Heart left ventricle (tissue), 16 donors: ENCODE measurements at regions not wholly inside any gene's neighbourhood (a gene's known extent, or its start where the extent isn't known, plus 50 kb on each side); places are given as distances from the start of the nearest gene placed in this dataset.

Source experiments
- ATAC-seq, 4 donors: fragments of 200-7000 bp; cut with Tn5 transposase; one replicate each; pipeline ENCODE4 v1.9.1; 2020 to 2022; ENCODE audit warnings: moderate library complexity in 4 of 4, mild to moderate bottlenecking in 3 of 4, moderate number of reproducible peaks in 1 of 4
- DNase-seq, 5 donors: peaks; one replicate each; pipeline ENCODE4 v3.0.0-alpha.2; 2020
- H3K27ac ChIP-seq, 12 donors: fragments of 200-600 bp; sonication (generic) in 4 of 12; one replicate each; pipeline versions ENCODE4 v1.5.0 to v1.8.0; 2016 to 2022; ENCODE audit warnings: mild to moderate bottlenecking in 2 of 12
- H3K27me3 ChIP-seq, 9 donors: fragments of 200-600 bp; sonication (generic) in 2 of 9; one replicate each; pipeline versions ENCODE4 v1.5.1 to v1.8.0; 2016 to 2022; ENCODE audit warnings: mild to moderate bottlenecking in 3 of 9
- H3K36me3 ChIP-seq, 9 donors: fragments of 200-600 bp; sonication (generic) in 2 of 9; one replicate each; pipeline versions ENCODE4 v1.5.0 to v1.8.0; 2018 to 2022; ENCODE audit warnings: mild to moderate bottlenecking in 2 of 9
- H3K4me1 ChIP-seq, 12 donors: fragments of 200-600 bp; sonication (generic) in 4 of 12; one replicate each; pipeline versions ENCODE4 v1.5.0 to v1.8.0; 2016 to 2022; ENCODE audit warnings: mild to moderate bottlenecking in 3 of 12
- H3K4me3 ChIP-seq, 12 donors: fragments of 200-600 bp; sonication (generic) in 4 of 12; one replicate each; pipeline versions ENCODE4 v1.5.0 to v1.8.0; 2017 to 2022; ENCODE audit warnings: mild to moderate bottlenecking in 9 of 12, moderate library complexity in 4 of 12
- H3K9me3 ChIP-seq, 12 donors: fragments of 200-600 bp; sonication (generic) in 4 of 12; one replicate each; pipeline versions ENCODE4 v1.5.0 to v1.8.0; 2016 to 2022; ENCODE audit warnings: mild to moderate bottlenecking in 1 of 12
- POLR2A ChIP-seq, 2 donors: fragments of 450-650 bp; IDR thresholded peaks; one replicate each; pipeline ENCODE4 v1.6.1; 2017; ENCODE audit warnings: antibody characterized with exemption in 2 of 2, mild to moderate bottlenecking in 2 of 2, moderate library complexity in 2 of 2
- WGBS, 4 donors: extraction: QIAGEN DNeasy Blood & Tissue Kit in 2 of 4; methylation state at CpG; one replicate each; pipeline versions ENCODE4 v1.1.5 to v1.1.7; 2013 to 2018; 5-methylcytosine and 5-hydroxymethylcytosine counted together
- intact Hi-C, 10 donors: fragments of 100-400 bp; cut with DNase I; formaldehyde crosslinking; loops; one replicate each; pipeline versions ENCODE4 v1.11.1 to v1.14.2; 2022
- TF ChIP-seq, protein P1 (sequence below), 12 donors: fragments of 200-600 bp; sonication (generic) in 4 of 12; IDR thresholded peaks; one replicate each; pipeline versions ENCODE4 v1.5.0 to v1.8.0; 2018 to 2022; ENCODE audit warnings: antibody characterized with exemption in 12 of 12, mild to moderate bottlenecking in 5 of 12
- donor health status: ischemic (EF 13 %, LVEDD 7.1; RV severe dilation, severe dysfunction).
- donor health status: healthy with polysubstance abuse.
- donor health status: DM: no; HTN: yes; CAD: no.
- donor health status: DM: no; HTN: no; CAD: no.
- donor health status: ischemic (EF 25% LVEDD 6.9; RV normal size, moderate dysfunction).
- donor health status: ischemic (EF 25% LVEDD 5.7; RV mildly dilated, moderate dysfunction).
- donor health status: healthy.
- donor health status: DM: yes; HTN: yes; CAD: no.
- donor health status: ischemic (EF 35%, LVEDD 5.7; RV mildly dilated, moderate dysfunction).
- donor health status: nonischemic (EF 11% LVEDD 7.7; RV severe dilation, severe dysfunction).
- donor health status: DM: yes; HTN: yes; CAD: no.
- donor health status: PGD.
- donor health status: ischemic (EF 29% LVEDD 5.4; RV normal size, mild dysfunction).
- donor health status: nonischemic (EF 23%, LVEDD 6.1; RV moderate dilation, normal function).

DNA sequence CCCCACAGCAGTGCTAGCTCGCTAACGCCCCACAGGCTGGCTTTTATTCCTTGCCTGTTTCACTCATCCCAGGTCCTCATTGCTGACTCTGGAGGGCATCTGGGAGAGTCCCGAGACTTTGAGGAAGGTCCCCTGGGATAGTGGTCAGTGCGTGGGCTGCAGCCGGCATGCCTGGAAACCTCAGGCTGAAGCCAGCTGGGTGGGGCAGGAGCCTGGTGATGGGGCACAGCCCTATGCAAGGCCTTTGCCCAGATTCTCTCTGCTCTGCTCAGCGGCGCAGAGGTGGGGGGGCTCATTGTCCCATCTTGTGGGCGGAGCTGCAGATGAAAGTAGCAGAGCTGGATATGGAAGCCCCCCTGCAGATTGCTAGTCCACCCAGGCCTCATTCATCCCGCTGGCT is 55.7 kb upstream of the SMAD6 start:
- ATAC-seq (peak in 2 of 4 donors; percentile 7 to 12), DNase-seq (peak in 2 of 5 donors; percentile 46 to 52)
- Histone ChIP-seq H3K27me3 (no peaks in the 10 kb centered on the region), H3K36me3 (no peaks in the 10 kb centered on the region), H3K4me3 (no peak overlapping the region), H3K27ac (peak overlapping the region in 8 of 12 donors; percentile 24 to 80 (median 75)), H3K4me1 (peaks cover 0 to 67% (median 36%) of the 10 kb centered on the region in 12 donors), H3K9me3 (no peaks in the 10 kb centered on the region)
- intact Hi-C loops, result no loop called here
- WGBS, 4 donors, result 69 to 79% (median 76%) methylated on average over 7 to 9 of the region's 9 CpGs
- no peak for TF ChIP-seq POLR2A (IDR thresholded peaks at IDR 0.05)
- TF ChIP-seq, protein P1, sequence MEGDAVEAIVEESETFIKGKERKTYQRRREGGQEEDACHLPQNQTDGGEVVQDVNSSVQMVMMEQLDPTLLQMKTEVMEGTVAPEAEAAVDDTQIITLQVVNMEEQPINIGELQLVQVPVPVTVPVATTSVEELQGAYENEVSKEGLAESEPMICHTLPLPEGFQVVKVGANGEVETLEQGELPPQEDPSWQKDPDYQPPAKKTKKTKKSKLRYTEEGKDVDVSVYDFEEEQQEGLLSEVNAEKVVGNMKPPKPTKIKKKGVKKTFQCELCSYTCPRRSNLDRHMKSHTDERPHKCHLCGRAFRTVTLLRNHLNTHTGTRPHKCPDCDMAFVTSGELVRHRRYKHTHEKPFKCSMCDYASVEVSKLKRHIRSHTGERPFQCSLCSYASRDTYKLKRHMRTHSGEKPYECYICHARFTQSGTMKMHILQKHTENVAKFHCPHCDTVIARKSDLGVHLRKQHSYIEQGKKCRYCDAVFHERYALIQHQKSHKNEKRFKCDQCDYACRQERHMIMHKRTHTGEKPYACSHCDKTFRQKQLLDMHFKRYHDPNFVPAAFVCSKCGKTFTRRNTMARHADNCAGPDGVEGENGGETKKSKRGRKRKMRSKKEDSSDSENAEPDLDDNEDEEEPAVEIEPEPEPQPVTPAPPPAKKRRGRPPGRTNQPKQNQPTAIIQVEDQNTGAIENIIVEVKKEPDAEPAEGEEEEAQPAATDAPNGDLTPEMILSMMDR (IDR thresholded peaks at IDR 0.05), result no peak

DNA sequence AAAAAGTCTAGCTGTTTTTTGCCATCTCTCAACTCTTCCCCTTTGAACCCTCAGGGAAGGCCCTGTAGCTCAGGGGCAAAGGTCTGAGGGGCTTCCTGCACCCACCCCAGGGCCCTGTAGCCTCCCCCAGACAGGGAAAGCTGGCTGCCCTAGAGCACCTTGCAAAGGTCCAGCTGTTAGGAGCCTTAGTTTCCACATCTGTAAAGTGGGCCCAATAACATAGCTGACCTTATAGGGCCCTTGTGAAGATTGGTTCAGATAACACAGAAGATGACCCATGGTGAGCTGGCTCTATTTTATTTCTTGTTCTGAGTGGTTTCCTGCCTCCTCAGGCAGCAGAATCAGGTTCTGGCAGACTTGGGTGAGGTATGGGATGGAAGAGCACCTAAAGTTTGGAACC is 55.2 kb upstream of the SMAD6 start:
- Histone ChIP-seq H3K4me1 (peaks cover 0 to 67% (median 36%) of the 10 kb centered on the region in 12 donors), H3K9me3 (no peaks in the 10 kb centered on the region), H3K27me3 (no peaks in the 10 kb centered on the region), H3K4me3 (no peak overlapping the region), H3K36me3 (no peaks in the 10 kb centered on the region), H3K27ac (peak overlapping the region; percentile 24 to 80 (median 65))
- TF ChIP-seq POLR2A (IDR thresholded peaks at IDR 0.05), result no peak
- TF ChIP-seq, protein P1 (IDR thresholded peaks at IDR 0.05), result no peak
- ATAC-seq (no peak), DNase-seq (no peak)
- intact Hi-C loops, result no loop called here

DNA sequence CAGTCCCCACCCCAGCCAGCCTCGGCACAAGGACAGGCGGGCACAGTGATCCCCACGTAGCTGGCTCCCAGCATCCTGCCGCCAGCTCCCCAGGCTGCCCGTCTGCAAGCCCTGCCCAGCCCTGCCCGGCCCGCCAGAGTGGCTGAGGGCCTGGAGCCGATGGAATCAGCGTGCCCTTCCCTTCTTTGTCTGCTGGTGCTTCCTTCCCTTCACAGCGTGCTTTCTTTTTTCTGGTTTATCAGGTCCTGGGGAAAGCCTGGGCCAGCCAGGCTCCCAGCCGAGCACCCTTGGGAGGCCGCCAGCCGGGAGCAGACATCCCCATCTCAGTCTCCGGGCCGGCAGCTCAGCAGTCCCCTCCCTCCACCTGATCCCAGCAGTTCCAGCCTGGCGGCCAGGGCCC is 54.7 kb upstream of the SMAD6 start:
- H3K27ac ChIP-seq, result peak overlapping the region; percentile 32 to 80 (median 65)
- ATAC-seq, result peak; percentile 50 to 68 (median 64)
- no peak for TF ChIP-seq POLR2A (IDR thresholded peaks at IDR 0.05)
- TF ChIP-seq, protein P1 (IDR thresholded peaks at IDR 0.05), result no peak
- DNase-seq, result peak; percentile 65 to 78 (median 67)
- H3K27me3 ChIP-seq, result no peaks in the 10 kb centered on the region
- H3K36me3 ChIP-seq, result no peaks in the 10 kb centered on the region
- intact Hi-C loops, result no loop called here
- H3K9me3 ChIP-seq, result no peaks in the 10 kb centered on the region
- H3K4me1 ChIP-seq, result peaks cover 0 to 63% (median 33%) of the 10 kb centered on the region in 12 donors
- H3K4me3 ChIP-seq, result no peak overlapping the region
- 14 to 20% (median 17%) methylated on average over 16 of the region's 16 CpGs for WGBS, 4 donors

DNA sequence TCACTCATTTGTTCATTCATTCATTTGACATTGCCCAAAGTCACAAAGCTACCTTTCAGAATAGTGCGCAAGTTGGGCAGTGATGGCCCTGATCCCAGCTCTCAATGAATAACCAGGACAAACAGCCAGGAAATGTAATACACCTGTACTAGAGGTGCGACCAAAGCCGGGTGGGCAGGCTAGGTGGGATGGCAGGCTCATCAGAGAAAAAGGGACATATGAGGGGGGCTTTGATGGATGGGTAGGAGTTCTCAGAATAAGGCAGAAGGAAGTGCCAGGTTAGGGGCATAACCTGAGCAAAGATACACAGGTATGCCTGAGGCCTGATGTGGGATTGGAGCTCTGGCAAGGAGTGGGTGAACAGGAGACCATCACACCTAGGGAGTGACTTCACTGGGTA is 53.4 kb upstream of the SMAD6 start:
- WGBS, 4 donors, result 80 to 98% (median 92%) methylated on average over 3 of the region's 3 CpGs
- Histone ChIP-seq H3K4me3 (no peak overlapping the region), H3K27ac (peak overlapping the region in 3 of 12 donors; percentile 9 to 80 (median 67)), H3K4me1 (peaks cover 0 to 52% (median 29%) of the 10 kb centered on the region in 12 donors), H3K36me3 (no peaks in the 10 kb centered on the region), H3K27me3 (no peaks in the 10 kb centered on the region), H3K9me3 (no peaks in the 10 kb centered on the region)
- intact Hi-C loops, result no loop called here
- no peak for ATAC-seq
- no peak for DNase-seq
- TF ChIP-seq, protein P1 (IDR thresholded peaks at IDR 0.05), result no peak
- no peak for TF ChIP-seq POLR2A (IDR thresholded peaks at IDR 0.05)
